ENCODE measurements at regions not wholly inside any gene's neighbourhood (a gene's known extent, or its start where the extent isn't known, plus 50 kb on each side); places are given as distances from the start of the nearest gene placed in this dataset.

GRCh38 chr10:10730471-10731043, 287.1 kb upstream of the CELF2 start:
- TF ChIP-seq POLR2AphosphoS5 (IDR thresholded peaks at IDR 0.05) = no peak
- TF ChIP-seq POLR2A (IDR thresholded peaks at IDR 0.05) = no peak
